Fibroblast of upper back skin (primary cell): ENCODE measurements at regions not wholly inside any gene's neighbourhood (a gene's known extent, or its start where the extent isn't known, plus 50 kb on each side); places are given as distances from the start of the nearest gene placed in this dataset.

ENCODE experiments used
- DNase-seq: peaks from one replicate; pipeline ENCODE4 v3.0.0-alpha.2; 2013

DNA sequence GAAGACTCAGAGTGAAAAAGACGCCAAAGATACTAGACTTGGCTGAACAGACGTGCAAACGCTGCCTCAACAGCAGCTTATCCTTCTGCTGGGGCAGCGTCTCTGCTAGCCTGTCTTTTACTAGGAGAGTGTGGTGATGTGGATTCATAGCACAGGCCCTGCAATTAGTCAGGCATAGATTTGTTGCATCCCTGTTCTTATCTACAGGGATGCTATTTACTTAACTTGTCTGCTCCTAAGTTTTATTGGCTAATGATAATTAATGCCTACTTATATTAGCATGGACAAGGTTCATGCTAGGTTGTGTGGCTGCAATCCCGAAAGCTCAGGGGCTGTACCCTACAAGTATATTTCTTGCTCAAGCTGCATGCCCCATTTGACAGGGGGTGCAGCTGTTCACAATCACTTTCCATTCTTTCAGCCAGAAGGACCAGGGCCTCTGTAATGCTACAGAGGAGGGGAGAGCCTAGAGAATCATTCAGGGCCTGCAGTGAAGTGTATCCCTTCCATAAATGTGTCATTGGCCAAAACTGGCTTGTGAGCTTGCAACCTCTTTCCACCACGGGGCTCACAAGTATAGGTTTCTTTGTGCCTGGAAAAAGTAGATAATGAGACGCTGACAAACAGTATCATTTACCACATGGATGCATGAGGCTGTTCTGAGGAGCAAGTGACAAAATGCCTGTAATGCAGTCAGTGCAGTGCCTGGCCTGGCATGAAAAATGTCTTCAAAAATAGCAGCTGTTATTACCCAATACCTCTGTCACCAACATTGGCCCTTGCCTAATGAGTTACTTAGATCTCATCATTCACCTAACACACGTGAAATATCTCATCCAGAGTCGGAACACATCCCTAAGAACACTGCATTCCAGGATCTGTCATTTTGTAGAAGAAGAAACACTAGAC lies 685.8 kb upstream of the API5 start:
- DNase-seq = no peak

DNA sequence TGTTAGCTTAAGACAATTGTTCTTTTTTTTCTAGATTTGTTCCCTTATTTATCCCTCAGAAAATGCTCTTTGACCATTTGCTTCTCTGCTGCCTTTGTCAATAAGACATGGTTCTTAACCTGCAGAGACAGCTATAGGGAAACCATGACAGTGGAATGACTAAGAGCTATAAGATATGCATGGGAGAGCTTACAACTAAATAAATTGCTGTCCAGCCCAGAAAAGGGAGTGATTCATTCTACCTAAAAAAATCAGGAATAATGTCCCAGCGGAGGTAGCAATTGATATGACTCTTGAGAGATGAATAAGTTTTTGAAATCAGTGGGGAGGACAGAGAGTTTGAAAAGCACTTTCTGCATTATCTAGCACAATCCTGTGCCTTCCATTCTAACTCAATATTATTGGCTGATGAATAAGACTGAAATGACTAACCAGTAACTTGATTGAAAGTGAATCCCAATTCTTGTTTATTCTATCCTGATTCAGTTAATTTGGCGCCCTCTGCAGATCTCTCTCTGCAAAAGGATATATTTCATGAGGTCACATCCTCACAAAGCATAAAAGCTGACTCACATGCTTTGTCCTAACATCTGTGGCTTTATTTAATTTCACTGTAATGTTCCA lies 680.5 kb upstream of the API5 start:
- DNase-seq = peak; percentile 62

DNA sequence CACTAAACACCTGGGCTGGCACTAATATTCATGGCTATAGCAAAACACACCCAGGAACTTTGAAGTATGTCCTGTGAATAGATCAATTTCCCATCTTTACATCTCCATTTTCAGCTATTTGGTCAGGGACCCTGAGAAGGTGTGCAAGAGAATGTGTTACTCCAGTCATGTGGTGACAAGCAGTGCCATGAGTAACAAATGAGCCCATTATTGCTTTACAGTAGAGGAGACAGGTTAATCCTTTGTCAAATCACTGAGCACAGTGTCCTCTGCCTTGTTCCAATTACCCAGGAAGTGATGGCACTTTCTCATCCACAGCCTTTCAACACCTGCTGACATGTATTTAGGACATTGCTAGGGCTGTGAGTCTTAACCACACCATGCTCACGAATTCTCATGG lies 664.8 kb upstream of the API5 start:
- no peak for DNase-seq

DNA sequence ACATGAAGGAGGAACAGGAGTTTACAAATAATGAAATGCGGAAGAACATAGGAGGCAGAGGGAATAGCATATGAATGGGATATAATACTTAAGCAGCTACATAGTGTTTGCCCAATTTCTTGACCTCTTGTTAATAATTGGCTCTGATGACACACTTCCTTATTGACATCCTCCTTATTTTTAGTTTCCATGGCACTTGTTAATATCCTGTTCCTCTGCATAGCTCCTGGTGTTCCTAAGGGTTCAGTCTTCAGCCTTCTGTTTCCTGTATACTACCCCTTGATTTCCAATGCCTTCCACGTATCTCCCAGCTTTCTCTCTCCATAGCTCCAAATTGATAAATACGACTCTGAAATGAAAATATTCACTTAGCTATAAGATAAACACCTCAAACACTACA lies 663.8 kb upstream of the API5 start:
- no peak for DNase-seq

DNA sequence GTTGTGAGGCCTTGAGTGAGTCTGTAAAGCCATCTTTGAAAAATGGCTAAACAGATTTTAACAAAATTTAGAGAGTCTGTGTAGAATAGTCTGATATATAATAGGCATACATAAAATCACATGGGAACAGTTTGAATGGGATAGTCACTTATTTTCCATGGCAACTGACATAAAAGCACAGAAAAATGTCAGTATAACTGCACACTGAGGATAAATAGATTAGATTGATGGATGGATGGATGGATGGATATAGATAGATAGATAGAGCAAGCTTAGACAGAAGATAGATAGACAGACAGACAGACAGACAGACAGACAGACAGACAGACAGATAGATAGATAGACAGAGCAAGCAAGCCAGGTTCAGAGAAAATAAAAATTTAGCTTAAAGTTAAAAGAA lies 660.2 kb upstream of the API5 start:
- no peak for DNase-seq

DNA sequence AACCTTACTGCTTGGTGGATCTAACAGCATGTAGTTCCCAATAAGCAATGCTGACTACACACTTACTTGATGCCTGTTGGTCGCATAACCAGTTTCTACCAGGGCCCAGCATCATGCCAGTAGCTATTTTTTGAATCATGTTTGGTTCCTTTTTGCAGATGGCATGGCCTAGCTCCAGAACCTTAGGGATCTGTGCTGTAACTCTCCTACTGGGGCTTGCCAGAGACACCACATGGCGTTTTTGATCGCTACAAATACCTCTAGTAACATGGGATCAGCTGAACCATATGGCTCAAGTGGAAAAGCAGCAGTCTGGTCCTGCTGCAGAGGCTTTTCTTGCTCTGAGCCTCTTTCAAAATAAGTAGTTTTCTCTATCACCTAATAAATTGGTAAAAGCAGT lies 654.6 kb upstream of the API5 start:
- DNase-seq = no peak

DNA sequence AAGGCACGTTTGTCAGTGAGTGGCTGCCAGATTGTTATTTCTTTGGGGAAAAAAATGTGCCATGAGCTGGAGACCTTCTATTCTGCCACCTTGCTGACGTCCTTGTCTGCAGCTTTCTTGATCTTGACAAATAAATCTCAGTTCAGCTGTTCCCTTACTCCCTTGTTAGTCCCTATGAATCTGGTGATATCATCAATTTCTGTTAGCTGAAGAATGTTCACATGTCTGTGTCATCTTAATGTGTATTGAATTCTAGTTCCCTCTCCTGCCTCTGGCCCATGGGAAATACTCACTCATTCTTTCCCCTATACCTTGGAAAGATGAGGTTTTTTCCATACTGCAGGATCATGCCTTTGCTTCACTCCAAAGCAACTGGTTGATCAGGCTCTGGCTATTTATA lies 649.9 kb upstream of the API5 start:
- DNase-seq = no peak

DNA sequence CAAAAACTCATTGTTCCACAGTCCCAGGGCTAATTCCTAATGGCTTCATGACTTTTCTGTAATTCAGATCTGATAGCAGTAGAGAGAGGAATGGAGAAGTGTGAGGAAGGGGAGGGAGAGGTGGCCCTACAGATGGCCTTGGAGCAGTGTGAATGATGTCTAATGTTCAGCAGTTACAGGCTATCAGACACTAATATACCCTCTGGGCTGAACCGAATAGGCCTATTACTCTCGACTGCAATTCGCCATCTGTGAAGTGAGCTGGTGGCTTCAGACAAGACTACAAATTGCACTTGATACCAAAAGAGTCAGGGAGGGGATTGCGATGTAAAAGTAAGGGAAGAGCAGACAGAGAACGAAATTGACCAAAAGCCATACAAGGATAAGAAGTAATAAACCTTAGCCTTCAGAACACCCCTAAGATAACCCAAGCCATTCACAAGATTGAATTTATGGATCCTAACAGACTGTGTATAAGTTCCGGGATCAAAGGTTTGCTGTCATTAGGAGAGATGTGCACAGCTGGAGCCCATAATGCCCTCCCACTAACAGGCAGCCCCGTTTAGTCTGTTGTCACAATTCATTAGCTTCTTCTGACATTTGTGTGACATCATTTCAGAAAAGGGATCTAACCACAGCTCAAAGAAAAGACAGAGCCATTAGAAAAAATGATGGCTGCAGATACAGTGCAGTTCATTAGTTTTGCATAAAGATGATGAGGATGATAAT lies 642.4 kb upstream of the API5 start:
- no peak for DNase-seq

DNA sequence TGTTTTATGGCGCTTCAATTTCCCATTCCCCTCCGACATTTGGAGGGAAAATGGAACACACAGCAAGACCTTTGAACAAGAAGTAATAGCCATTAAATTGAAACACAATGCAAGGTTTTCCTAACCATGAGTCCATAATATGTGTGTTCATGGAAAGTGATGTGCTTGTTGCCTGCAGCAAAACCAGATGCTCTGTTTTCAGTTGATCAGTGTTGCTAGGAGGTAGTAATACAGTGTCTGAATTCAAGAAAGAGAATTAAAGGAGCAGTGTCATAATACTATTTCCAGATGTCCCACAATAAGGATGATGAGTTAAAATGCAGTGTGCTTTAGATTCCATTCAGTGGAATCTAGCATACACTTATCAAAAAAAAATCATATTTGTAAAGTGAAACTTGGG lies 637.4 kb upstream of the API5 start:
- no peak for DNase-seq

DNA sequence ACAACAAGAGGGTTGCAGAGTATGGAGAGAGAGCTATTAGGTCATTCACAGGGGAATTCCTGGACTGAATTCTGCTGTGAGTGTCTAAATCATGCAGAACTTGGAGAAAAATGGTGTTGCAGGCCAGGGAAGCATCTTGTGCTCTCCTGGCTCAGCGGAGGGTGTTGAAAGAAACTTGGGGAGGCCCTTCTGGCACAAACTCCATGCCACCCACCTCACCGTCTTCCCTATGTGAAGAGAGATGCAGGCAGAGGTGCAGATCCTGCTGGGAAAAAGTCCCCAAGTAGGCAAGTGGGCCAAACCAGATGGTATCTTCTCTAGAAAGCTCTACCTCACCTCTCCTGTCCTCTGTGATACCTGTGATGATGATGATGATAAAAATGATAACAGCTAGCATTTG lies 604.3 kb upstream of the API5 start:
- DNase-seq = no peak

DNA sequence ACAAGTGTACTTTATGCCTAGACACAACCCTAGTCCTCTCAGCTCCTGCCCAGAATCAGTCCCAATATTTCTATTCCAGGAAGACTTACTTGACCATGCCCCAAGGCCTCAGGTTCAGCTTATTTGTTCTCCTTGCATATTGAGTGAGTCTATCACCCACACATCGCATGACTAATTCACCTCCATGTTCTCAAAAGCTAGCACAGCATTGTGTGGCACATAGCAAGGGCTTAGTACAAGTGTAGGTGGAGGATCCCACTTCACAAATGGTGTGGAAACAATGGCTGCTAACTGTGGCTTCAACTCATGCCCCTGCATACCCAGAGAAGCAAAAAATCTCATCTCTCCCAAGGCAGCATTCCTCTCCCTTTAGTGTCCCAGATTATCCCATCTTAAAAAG lies 602.6 kb upstream of the API5 start:
- DNase-seq = no peak

DNA sequence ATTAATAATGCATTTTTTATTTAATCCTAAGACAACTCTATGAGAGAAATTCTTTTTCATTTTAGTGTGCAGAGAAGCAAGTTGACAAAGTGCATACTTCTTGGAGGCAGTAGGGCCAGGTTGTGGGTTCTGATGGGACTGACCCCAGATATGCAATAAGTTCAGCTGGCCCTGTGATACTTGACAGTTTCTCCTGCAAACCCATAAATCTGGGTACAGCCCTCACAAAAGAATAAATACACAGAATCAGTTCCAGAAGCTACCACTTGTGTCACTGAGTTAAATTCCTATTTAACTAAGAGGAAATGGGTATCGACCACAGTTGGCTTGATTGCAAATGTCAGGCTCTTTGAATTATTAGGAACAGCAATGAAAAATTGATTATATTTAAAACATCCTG lies 598.5 kb upstream of the API5 start:
- no peak for DNase-seq

DNA sequence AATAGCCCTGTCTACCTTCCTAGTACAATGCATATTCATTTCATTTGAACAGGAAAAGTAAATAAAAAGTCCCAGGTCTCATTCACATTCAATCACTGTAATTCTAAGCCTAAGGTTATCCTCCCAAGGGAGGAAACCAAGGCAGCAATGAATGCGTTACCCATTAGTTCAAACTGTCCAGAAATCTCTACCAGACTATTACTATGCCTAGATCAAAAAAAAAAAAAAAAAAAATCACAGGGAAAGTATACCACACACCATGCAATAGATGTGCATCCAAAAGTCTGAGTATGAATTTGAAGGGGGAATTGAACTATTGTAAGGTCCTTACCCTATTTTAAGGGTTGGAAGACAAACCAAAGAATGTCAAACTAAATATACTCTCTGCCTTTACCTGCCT lies 598.0 kb upstream of the API5 start:
- DNase-seq = no peak

DNA sequence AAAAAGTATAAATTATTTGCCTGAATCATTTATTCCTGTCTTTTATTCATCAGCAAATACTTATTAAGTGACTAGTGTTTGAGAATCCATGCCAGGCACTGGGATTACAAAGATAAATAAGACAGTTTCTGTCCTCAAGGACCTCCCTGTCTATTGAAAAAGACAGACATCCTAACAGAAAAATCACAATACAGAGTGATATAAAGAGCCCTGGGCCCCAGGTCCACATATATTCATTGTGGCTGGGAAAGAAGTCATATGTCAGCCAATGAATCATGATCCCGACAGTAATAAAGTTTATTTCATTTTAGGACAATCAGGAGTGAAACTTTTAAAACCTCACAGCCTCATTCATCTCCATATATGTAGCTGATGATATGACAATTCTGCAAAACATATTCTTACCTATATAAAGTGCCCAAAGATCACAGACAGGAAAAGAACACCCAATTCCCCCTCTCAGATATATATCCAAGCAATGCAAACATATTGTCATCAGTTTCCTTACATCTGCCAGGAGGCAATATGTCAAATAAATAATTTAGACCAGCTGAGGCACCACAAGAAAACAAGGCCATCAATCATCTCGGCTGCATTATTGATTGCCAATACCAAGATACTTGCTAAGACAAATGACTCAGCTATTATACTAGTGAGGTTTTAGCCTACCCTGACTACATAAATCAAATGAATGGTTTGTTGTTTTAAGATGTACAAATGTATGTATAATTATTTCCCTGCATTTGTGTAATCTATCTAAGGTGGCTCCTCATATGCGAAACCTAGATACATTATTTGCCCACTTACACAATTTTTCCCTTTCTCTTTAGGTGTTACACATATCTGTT lies 590.9 kb upstream of the API5 start:
- DNase-seq = no peak

DNA sequence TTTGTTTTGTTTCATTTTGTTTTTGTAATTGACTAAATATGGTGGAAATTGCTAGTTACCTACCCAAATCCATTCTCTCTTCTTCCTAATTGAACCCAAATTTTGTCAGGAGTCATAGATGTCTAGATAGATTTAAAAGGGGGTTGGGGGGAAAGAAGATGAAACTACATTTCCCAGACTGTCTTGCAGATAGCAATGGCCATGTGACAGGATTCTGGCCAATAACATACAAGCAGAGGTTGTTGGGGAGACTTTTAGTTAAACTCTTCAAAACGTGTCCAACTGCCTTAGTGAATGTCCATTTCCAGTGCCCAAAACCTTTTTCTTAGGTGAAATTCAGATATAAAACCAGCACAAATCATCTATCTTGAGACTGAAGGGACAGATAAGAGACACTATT lies 583.9 kb upstream of the API5 start:
- DNase-seq = no peak

DNA sequence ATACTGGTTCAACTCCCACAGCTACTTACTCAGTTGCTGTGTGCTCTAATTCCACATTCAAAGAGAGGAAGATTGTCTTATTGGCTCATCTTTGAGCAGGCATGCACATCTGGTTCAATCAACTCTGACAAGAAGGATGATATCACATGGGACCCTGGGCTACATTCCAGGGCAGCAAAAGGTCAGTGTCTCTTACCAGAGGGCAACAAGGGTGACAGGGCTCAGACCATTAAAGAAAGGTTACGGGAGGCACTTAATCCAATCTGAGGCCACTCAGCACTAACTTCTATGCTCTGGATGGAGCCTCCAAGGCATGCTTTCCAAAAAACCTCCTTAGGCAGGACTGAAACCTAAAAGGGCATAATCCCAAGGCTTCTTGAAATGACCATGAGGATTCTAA lies 549.4 kb upstream of the API5 start:
- no peak for DNase-seq

DNA sequence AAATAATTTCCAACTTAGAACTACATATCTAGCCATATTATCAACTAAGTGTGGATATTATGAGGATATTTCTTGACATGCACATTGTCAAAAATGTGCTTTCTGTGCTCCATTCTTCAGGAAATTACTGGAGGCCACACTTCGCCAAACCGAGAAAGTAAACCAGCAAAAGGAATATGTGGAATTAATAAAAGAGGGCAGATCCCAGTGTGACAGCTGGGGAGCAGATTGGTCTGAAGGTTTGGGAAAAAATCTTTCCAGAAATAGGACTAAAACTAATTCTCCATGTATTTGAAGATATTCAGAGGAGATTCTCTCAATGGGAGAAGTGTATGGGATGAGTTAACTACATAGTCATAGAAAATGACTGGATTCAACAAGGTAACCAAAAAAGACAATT lies 546.9 kb upstream of the API5 start:
- DNase-seq = no peak

DNA sequence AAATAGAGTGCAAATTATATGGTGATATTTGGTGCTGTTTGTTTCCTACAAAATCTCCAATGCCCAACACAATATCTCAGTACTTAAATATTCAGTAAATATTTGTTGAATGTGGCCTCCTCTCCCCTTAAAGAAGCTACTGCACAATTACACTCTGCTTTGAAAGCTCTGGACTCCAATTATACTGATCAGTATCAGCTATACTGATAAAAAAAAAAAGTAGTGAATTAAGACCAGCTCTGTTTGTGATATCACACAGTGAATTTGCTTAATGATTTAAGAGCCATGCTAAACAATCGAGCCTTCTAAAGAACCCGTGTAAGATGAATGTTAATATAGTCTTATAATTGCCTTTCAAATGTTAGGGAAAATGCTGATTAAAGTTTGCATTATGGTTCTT lies 543.2 kb upstream of the API5 start:
- no peak for DNase-seq

DNA sequence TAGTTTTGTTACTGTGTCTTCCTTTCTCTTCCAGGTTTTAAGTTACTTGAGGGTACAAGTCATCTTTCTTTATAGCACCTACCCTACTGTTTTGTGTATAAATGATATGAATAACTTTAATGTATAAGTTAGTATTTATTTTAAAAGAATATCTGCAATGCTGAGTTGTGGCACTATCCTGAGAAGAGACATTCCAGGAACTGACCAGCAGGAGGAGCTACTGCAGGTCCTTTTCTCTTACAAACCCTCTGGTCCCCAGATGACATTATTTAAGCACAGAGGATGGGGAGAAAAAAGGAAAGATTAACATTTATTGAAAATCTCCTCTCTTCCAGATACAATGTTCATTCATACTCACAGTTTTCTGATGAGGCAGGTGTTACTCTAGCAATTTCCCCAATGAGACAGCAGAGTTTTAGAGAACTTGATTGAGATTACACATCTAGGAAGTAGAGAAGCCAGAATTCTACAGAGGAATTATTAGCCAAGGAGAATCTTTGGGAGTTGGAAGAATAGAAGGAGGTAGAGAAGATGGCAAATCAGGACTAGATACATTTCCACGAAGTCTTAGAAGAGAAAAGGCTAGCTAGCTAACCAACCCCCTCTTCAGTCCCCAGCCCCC lies 541.2 kb upstream of the API5 start:
- peak; percentile 26 for DNase-seq

DNA sequence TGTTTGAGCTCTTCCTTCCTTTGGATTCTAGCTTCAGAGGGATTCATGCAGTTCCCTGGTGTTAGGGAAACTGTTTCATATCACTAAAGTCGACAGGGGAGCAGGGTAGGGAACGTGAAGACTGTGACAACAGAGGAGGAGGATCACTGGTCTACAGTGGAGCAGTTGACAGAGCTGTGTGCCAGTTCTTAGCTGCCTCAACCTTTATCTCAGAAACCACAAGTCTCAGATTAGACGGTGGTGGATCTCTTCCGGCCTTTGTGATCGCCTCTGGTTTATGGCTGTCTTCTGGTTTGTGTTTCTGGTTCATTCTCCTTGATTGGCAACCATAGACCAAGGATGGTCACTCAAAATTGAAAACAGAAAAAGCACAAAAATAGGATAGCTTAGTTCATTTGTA lies 538.9 kb upstream of the API5 start:
- no peak for DNase-seq

DNA sequence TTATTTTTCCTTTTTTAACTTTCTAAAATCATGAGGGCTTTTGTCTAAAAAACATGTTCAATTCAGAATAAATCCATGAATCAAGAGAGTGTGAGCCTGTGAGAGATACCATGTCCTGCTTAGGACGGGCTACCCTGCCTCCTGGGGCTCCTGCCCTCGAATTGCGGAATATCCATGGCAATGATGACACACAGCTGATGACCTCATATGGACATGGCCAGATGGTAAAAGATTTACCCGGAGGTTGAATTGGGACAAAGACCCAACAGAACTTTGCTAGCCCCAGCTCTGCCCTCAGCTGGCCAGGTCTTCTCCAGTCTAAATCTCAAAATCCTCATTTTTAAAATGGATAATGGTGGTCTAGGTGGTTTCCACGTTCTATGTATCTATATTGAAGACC lies 538.1 kb upstream of the API5 start:
- DNase-seq = no peak

DNA sequence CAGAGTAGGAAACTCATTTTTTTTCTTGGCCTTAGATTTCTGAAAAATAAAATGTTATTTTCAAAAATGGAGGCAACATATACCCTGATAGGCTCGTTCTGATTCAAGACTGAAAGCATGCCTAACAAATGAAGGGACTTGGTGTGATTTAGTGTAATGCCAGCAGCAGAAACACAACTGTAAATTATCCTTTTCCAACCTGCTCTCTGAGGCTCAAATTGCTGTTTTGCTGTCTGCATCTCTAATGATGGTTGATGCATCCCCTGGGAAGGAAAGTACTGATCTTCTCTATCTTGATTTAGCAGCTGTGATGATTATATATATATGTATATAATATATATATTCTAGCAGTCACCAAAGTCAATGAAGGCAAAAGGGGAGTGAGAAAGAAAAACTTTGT lies 537.2 kb upstream of the API5 start:
- no peak for DNase-seq

DNA sequence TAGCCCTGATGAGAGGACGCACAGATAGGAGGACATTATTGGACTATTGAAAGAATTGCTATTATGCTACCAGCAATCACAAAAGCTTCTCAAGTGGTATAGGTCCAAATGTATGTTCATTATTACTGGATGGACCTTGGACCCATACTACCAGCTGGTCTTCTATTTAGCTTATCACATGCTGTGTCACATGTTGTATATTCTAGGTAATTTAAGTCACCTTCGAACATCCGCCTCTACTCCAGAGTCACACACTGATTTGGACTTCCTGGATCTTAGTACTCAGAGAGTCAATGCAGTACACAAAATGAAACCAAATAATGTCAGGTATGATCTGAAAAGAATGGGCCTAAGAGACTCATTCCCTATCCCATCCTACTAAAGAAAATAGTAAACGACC lies 534.0 kb upstream of the API5 start:
- no peak for DNase-seq
